Esophagus squamous epithelium (tissue), 4 donors: ENCODE measurements at regions not wholly inside any gene's neighbourhood (a gene's known extent, or its start where the extent isn't known, plus 50 kb on each side); places are given as distances from the start of the nearest gene placed in this dataset.

Experiments
- CTCF ChIP-seq, 6 experiments: fragments of 450-650 bp in 4 of 6; fragments of 200-600 bp in 2 of 6; sonication (generic) in 2 of 6; IDR thresholded peaks; one replicate each; pipeline ENCODE4 v1.5.1; 2016 to 2019; ENCODE audit warnings: antibody characterized with exemption in 6 of 6, mild to moderate bottlenecking in 4 of 6, moderate library complexity in 4 of 6
- POLR2A ChIP-seq, 4 donors: fragments of 450-650 bp; IDR thresholded peaks; one replicate each; pipeline ENCODE4 v1.6.1; 2017; ENCODE audit warnings: antibody characterized with exemption in 4 of 4, mild to moderate bottlenecking in 4 of 4, moderate library complexity in 3 of 4

- TF ChIP-seq CTCF (IDR thresholded peaks at IDR 0.05) (no peak), POLR2A (IDR thresholded peaks at IDR 0.05) (no peak)
Measured at GRCh38 chr1:104403883-104404282, 654.2 kb downstream of the AMY1C start.
